NCI-H446 treated with DMSO at 0.1 percent for 48 hours (cell line): ENCODE measurements at regions not wholly inside any gene's neighbourhood (a gene's known extent, or its start where the extent isn't known, plus 50 kb on each side); places are given as distances from the start of the nearest gene placed in this dataset.
"Not testable (repeated sequence)": the region's sequence is repeated elsewhere in the genome, so short reads cannot be mapped to it uniquely, and the experiment has no call there.

Experiments used
- DNase-seq: peaks from one replicate; lab custom pipeline; 2025; lab: John Stamatoyannopoulos, UW

DNA sequence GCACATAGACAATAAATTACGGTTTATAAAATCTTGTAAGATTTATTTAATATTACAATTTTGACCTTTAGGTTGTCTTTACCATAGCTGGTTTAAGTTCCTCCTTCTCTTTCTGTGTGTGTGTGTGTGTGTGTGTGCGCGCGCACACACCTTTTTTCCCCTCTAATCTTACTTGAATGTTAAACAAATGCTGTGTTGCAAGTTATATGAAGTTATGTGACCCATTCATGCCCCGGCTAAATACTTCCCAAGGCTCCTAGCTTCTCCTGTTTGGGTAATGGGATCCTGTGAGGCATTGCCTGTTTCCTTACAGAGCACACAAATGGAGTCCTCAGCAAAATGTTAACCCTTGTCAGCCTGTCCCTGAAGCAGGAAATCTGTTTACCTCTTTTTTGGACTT lies 125.6 kb upstream of the ZNF608 start:
- DNase-seq: no peak

DNA sequence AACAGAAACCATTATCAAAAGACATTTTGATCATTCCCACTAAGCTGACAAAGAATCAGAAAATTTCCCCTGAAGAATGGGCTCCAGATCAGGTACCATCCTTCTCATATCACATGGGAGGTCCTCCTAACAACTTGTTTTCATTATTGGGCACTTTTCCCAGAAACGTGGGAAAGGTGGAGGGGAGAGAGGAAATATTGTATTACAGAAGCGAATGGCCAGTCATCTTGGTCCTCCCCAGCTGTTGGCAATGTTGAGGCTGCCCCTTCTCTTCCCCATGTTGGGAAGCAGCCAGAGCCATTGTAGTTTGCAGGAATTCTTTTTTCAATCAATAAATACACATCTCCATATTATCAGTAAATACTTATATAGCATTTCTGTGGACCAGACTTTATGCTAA lies 126.2 kb upstream of the ZNF608 start:
- no peak for DNase-seq

DNA sequence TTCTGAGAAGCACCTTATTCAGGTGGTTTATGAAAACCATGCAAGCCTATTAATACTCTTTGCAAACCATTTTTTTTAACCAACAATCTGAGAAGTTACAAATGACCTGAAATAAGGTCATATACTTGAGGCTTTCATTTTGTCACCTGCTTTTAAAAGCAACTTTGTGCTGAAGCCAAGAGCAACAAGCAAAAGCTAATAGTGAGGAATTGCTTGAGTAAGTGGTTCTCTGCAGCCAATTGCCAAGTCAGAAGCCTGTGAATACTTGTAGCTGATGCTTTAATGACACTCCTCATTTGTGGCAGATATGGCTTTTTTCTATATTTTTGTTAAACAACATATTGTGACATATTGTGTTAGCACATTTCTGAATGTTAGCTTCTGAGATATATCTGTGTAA lies 126.7 kb upstream of the ZNF608 start:
- DNase-seq: no peak

DNA sequence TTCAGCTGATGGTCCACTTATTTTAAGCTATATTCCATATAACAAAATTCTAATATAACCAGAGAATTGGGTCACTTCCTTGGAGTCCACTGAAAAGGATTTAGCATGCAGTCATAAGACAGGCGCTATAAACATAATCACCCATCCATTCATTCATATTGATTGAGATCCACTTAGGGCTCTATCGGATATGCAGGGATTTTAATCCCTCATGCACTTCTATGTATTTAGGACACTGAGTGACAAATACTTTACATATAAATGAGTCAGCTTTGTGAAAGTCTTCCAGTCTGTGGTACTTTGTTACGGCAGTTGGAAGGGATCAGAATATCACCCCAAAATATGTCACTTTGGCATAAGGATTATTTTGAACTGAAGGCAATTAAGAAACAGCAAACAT lies 127.3 kb upstream of the ZNF608 start:
- DNase-seq: no peak

DNA sequence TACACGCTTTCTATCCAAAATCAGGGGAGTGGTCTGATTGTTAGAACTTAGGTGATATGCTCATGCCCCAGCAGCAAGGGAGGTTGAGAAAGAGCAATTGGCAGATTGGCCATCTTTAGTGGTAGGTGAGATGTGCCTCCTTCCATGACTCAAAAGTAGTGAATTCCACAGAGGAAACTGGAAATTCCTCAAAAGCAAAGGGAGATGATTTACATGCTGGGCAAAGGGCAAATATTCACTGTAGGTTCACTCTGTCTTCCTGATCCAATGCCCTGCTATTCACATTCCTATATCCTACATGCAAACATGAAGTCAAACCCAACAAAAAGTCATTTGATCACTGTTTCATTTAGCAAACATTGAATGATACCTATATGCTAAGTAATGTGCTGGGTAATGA lies 130.1 kb upstream of the ZNF608 start:
- DNase-seq: no peak

DNA sequence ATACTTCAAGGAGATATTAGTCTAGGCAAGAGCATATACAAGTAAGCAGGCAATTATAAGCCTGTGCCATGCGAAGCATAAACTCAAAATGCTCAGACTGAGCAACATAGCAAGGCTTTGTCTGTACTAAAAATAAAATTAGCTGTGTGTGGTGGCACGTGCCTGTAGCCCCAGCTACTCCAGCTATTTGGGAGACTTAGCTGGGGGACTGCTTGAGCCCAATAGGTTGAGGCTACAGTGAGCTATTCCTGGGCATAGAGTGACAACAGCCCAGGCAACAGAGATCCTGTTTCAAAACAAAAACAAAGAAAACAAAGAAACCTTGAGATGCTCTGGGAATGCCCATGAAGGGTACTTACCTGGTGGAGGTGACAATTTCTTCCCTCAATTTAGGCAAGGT lies 130.5 kb upstream of the ZNF608 start:
- no peak for DNase-seq

DNA sequence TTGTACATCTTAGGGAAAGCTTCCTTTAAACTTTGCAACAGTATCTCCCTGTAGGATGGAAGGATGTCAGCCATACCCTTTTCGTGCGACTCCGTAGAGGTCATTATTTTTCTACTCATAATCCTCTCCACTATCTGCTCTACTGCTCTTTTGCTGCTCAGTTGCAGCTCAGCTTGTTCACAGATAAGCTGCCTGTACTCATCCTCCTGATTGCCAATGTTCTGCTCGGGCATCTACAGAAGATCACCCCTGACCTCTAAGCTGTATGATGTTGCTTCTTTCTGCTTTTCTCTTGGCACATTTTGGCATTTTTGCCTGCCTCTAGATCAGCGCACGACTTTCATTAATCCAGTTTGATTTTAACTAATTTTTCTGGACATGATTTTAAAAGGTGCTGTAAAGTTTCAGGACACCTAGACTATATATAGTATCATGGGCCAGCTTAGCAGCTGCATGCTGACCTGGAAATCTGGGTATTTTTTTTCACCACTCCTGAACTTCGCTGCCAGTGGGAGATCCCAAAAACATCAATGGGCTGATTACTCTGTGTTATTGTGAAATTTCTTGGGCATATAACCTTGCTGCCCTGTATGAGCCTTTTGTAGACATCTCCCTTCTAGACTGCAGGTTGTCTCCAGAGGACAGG lies 131.2 kb upstream of the ZNF608 start:
- no peak for DNase-seq

DNA sequence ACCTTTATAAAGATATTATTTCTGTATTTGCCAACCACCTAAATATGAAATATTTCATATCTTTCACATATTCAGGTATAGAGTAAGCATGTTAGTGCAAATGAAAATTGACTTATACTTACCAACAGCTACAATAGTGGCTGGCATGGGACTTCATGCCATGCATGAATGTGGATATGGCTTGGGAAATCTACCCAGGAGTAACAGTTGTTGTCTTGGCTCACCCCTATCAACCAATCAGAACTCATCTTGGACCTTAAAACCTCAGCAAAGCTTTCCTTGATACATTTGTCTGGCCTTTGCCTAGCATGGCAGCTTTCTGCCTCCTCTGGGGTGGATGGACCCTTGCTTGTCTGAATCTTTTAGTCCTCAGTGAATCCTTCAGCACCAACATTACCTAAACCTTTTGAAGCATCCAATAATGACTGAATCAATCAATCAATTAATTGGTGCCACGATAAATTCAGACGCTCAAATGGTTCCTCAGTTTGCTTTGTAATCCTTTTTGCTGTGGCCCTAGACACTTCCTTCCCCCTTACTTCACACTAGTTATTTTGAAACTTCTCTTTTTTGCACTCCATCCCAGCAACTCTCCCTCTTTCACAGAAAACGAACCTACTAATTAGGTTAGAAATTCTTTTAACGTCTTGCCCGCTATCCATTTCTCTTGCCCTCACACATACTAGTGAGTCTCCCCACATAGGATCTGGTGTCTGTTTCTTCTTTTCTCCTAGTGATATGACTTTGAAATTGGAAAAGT lies 132.3 kb upstream of the ZNF608 start:
- no peak for DNase-seq

DNA sequence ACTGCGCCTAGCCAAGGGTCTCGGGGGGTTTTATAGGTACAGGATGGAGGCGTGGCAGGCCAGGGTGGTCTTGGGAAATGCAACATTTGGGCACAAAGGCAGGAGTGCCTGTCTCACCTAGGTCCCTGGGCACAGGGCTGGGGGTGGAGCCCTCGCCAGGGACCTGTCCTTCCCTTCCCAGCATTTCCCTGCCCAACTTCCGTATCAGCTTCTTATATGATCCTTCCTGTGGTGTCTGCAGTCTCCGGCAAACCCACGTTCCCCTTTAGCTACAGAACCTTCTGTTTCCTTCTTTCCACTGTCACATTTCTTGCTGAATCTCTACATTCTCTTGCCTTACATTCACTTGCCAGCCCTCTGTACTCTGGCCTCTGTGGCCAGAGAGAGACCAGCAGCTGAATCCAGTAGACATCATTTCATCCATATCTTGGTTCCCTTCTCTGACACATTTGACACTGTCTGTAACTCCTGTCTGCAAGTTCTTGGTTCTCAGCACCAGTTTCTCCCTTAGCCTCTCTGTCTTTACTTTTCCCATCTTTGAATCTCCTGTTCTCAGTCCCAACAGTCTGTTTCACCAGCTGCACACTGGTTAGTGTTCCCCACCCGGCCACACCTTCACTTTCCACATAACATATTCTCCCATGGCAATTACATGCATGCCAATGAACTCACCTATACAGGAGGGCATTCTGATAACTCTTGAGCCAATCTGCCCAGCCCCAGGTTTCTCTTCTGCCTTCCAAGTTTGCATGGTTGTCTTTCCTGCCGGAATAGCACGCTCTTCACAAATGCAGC lies 134.7 kb upstream of the ZNF608 start:
- no peak for DNase-seq

DNA sequence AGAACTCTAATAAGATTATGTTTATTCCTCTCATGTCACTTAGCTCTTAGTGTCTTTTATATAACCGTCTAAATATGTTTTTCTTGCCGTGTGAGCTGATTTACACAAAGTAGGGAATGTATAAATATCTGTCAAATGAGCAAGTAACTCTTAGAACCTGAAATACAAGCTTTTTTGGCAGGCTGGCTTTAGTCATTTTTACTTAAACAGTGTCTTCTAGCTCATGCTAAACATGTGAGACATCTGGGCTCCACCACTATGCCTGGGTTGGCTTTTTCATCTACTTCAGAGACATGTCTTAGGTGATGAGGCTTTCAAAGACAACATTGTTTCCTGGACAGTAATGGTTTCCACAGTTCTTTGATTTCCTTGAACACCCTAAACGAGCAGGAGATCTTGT lies 137.2 kb upstream of the ZNF608 start:
- DNase-seq: no peak

DNA sequence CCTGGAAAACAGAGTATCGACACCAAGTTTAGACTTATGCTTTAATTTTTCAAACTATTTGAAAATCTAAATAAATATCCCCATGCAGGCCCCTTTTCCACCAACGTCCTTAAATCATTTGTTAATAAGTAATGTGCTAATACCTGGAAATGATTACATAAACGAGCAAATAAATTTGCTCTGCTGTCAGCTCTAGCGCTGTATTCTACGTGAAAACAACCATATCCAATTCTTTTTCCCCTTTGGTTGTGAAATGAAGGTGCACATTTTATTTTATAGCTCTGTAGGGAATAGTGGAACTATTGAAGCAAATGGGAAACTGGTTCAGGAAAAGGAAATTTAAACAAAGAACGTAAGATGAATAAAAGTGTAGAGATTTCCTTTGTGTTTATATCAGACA lies 137.7 kb upstream of the ZNF608 start:
- DNase-seq: no peak

DNA sequence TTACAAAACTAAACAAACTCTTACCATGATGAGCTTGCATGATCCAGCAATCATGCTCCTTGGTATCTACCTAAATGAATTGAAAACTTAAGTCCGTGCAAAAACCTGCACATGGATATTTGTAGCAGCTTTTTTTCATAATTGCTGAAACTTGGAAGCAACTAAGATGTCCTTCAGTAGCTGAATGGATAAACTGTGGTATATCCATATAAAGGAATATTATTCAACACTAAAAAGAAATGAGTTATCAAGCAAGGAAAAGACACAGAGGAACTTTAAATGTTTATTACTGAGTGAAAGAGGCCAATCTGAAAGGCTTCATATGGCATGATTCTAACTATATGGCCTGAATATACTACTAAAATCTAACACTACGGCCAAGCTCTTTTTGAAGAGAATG lies 139.1 kb upstream of the ZNF608 start:
- no peak for DNase-seq

DNA sequence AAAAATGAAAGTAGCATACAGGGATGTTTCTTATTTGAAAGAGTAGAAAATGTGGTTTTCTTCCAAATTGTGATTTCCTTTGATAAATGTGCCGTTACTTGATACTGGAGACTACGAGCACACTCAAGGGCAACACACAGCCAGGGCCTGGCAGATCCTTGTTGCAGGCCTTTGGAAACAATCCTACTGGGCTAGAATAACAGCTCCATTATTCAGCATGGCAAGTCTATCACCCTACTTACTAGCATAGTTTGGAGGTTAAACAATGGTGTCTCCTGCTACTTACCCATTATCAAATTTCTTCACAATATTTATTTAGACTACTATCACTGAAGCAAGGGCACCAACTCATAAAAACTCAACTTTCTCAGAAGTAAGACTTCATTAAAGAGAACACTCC lies 140.8 kb upstream of the ZNF608 start:
- no peak for DNase-seq

DNA sequence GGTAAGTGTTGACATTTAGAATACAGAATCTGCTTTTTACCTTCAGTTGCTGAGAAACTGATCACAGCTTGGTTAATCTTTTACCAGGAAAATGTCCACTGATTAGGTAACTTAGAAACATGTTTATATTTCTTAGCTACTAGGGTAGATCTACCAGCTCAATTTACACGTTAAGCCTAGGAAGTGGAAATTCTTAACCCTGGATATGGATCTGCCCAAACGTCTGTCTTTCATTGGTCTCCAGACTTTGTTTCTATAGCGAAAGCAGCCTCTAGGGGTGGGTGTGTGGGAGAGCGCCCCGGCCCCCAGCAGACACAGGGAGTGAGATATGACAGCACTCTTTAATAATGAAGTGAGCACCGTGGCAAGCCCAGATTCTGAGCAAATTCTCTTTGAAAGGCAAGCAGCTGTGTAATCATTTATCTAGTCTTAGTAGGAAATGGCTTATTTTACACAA lies 141.6 kb upstream of the ZNF608 start:
- DNase-seq: no peak

DNA sequence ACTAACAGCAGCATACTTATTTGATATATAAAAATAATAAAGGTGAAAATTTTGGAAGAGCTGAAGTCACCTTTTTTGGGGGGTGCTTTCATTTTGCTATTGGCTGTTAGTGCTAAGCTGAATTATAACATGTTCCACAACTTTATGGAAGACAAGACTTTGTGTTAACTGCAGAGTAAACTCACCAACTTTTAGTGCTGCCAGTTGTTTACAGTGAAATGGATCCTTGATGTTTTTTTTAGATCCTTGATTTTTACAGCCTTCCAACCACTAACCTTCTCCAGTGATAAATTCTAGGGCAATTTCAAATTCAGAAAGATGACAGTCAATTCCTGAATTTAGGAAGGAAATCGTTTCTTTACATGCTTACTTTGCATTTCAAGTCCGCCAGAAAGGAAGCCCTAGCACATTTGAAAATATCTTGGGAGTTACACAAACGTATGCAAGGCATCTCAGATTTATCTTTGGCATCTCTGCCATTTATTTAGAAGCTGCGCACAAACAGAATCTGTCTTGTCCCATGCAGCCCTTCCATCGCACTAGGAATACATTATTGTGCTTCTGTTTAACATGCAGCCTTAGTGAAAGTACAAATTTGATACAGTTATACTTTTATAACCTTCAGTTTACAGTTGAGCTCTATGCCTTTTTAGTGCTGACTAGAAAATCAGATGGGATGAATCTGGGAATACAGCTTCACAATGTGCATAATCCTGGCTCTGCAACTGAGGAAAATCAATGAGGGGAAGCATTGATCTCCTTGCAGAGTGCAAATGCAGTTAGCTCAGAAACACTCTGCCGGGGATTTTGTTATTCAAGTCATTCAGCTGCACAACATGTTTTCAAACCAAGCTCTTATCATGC lies 142.4 kb upstream of the ZNF608 start:
- DNase-seq: no peak

DNA sequence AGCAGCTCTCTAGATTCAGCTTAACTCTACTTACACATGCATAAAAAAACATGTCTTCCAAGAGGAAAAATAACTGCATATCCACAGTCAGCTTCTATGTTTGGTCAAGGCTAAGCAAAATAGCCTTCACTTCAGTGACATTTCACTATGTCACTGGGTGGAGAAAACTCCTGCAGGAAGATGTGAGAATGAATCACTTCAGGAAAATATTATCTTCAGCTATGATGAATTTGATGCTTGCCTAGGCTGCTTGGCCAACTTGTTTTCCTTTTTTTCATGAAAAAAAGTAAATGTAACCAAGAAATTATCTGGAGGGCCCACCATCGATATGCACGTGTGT lies 143.0 kb upstream of the ZNF608 start:
- no peak for DNase-seq

DNA sequence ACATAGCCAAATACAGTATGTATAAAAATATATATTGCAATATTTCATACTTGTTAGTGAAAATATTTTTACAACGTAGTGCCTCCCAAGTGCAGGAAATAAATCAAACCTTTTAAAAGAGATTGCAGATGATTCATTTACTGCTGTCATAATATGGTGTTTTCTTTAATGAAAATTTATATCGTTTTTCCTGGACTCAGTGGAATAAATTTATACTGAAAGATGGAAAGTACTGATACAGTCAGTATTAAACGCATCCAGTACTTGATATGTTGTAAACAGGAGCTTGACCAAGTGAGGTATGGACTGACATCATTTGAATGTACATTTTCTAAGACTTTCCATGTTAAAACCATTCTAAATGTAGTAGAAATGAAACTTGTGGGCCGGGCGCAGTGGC lies 143.4 kb upstream of the ZNF608 start:
- DNase-seq: no peak

DNA sequence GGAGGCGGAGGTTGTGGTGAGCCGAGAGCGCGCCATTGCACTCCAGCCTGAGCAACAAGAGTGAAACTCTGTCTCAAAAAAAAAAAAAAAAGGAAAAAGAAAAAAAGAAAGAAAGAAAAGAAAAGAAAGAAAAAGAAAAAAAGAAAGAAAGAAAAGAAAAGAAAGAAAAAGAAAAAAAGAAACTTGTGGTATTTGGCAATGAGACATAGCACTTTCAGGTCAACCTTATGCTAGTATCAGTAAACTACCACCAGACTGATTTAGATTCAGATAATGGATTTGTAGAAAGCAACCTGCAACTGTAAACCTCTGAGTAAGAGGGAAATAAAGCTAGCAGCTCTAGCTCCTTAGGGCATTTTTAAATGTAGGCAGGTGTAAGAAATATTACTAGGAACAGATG lies 144.0 kb upstream of the ZNF608 start:
- DNase-seq: not testable (repeated sequence)

DNA sequence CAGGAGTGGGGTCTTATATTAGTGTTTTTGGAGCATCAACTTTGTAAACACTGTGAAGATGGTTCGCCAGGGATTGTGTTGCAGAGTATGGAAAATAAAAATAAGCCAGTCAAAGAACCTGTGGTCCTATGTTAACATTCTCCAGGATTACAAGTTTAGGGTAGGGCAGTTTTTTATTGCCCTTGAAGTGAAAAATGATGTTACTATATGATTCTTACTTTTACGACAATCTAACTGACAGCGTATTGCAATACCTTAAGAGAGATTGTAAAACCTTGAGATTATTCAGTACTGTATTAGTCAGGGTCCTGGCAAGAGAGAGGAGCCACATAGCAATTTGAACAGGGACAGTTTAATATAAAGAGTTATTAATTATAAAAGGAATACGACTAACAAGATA lies 144.7 kb upstream of the ZNF608 start:
- DNase-seq: no peak

DNA sequence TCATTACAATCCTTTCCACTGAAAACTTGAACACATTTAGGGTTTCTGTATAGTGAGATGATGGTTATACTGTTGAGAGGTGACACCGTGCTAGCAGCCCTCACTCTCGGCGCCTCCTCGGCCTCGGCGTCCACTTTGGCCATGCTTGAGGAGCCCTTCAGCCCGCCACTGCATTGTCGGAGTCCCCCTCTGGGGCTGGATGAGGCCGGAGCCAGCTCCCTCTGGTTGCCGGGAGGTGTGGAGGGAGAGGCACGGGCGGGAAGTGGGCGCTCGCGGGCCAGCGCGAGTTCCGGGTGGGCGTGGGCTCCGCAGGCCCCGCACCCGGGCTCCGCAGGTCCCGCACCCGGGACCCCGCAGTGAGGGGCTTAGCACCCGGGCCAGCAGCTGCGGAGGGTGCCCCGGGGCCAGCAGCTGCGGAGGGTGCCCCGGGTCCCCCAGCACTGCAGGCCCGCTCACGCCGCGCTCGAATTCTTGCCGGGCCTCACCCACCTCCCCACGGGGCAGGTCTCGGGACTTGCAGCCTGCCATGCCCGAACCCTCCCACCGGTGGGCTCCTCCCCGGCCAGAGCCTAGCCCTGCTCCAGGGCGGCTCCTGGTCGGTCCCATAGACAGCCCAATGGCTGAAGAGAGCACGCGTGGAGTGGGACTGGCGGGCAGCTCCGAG lies 145.9 kb upstream of the ZNF608 start:
- no peak for DNase-seq

DNA sequence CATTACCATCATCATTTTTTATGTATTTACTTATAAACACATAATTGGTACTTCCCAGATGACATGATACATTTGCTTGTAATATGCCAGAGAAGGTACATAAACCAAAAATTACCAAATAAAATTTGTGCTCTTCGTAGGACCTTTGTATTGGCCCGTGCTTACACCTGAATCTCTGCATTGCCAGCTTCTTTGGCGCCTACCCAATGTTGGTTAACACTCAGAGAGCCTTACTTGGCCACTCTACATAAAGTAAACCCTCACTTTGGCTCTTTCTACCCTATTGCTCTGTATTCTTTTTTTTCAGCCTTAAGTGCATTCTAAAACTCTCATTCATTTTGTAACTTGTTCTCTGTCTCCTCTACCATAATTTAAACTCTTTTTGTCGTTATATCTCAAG lies 148.1 kb upstream of the ZNF608 start:
- DNase-seq: no peak

DNA sequence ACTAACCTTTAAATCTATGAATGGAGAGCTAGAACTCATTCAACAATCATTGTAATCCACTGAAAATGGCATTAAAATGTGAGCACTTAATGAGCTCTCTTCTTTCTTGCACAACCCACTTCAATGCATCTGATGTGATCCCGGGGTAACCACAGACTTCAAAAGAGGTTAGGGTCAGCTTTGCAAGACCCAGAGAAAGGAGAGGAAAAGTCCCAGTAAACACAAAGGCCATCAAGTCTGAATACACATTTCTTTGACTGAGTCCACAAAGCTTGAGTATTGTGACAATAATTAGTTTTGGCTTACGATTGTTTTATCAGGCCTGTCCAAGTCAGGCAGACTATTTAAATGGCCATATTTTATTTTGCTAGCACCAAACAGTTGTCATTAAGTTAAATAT lies 148.8 kb upstream of the ZNF608 start:
- DNase-seq: no peak
